Left lobe of liver (tissue), 2 donors: ENCODE measurements at regions not wholly inside any gene's neighbourhood (a gene's known extent, or its start where the extent isn't known, plus 50 kb on each side); places are given as distances from the start of the nearest gene placed in this dataset.

Experiments
- ATAC-seq: fragments of 200-7000 bp; cut with Tn5 transposase; one replicate; pipeline ENCODE4 v1.9.1; 2020; ENCODE audit warnings: mild to moderate bottlenecking, moderate library complexity
- DNase-seq: peaks from one replicate; pipeline ENCODE4 v3.0.0-alpha.2; 2020; ENCODE audit warnings: low spot score
- donor health status: DM: no; HTN: no; CAD: no; lungs with moderate emphysema.
- donor health status: DM: no; HTN: yes; CAD: no.

DNA sequence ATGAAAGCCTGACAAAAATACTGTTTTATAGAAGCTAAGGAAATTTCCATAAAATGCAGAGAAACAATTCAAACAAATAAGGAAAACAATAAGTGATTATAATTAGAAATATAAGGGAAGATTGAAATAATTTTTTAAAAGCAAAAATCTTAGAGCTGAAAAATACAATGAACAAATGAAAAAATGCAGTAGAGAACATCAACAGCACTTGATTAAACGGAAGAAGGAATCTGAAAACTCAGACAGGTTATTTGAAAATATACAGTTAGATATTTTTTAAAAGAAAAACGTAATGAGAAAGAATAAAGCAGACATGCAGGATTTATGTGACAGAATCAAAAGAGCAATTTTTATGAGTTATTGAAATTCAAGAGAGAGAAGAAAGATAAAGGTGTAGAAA, 279.1 kb upstream of the MAGI2 start:
- DNase-seq (no peak), ATAC-seq (no peak)

DNA sequence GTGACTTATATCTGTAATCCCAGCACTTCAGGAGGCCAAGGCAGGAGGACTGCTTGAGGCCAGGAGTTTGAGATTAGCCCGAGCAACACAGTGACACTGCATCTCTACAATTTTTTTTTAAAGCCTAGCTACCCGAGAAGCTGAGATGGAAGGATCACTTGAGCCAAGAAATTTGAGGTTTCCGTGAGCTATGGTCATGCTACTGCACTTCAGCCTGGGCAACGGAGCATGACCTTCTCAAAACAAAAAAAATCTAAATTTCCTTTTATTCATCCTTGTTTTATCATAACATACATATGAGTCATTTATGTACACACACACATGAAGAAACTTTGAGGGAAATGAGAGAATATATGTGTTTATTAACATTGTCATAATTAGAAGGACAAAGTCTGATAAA, 277.5 kb upstream of the MAGI2 start:
- ATAC-seq = no peak
- no peak for DNase-seq

DNA sequence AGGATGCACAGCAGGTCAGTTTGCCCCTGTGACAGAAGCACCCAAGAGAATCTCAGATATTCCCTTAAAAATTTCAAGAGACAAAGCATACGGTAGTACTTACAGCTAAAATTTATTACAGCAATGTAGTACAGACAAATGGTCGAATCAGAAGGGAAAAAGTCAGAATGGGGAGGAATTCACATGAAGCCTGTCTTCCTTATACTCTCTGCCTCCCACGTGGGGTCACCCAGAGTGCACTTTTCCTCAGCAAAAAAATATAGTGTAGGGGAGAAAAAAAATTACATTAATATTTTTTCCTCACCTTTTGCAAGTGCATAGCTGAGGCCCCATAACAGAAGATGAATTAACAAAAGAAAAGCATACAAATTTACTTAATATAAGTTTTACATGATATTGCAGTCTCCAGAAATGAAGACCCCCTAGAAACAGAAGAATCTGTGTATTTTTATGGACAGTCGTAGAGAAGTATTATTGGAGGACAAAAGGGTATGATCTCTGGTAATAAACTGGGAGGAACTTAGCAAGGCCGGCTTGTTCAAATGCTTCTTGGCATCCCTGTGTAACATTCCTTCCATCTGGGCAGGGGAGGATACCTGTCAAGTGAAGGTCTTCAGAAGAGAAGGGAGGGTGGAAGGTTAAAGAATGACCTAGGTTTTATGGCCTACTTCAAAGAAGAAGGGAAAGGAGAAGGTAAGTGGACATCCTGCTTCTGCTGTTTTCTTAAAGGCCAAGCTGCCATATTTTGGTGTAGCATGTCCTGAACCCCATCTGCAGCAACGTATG, 270.6 kb upstream of the MAGI2 start:
- ATAC-seq = no peak
- no peak for DNase-seq

DNA sequence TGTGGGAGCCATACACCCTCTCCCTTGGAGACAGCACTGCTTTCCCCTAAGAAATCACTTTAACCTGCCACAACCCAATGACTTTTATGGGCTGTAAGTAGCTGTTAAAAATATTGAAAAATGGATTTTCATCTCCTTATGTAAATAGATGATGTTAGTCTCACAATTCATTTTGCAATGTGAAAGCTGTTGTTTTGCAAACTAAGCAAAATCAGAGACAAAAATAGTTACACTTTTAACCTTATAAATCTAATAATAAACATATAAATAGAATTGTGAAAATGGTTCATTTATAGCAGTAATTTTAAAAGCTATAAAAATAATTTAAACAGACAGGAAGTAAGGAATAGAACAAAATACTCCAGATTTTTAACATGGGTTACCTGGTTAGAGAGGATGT, 268.8 kb upstream of the MAGI2 start:
- no peak for ATAC-seq
- DNase-seq = no peak

DNA sequence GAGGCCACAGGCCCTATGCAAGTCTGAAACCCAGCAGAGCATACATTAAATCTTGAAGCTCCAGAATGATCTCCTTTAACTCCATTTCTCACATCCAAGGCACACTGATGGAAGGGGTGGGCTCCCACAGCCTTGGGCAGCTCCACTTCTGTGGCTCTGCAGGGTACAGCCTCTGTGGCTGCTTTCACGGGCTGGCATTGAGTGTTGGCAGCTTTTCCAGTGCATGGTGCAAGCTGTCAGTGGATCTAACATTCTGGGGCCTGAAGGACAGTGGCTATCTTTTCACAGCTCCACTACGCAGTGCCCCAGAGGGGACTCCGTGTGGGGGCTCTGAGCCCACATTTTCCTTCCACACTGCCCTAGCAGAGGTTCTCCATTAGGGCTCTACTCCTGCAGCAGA, 265.7 kb upstream of the MAGI2 start:
- no peak for DNase-seq
- no peak for ATAC-seq

DNA sequence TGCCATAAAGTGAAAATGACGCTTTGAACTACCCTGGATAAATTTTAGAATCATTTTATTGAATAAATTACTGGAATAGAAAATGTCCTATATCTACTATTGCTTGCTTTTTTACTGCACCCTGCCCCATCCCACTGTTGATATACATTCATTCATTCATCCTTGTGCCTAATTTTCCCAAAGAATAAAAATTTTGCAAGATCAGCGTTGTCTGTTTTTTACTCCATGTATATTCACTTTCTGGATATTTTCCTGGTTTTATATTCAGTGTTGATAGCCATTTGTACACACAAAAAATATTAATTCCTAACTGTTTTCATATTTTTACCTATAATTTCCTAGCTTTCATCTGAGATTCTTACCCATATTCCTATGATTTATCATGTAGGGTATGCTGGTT, 262.9 kb upstream of the MAGI2 start:
- DNase-seq (no peak), ATAC-seq (no peak)

DNA sequence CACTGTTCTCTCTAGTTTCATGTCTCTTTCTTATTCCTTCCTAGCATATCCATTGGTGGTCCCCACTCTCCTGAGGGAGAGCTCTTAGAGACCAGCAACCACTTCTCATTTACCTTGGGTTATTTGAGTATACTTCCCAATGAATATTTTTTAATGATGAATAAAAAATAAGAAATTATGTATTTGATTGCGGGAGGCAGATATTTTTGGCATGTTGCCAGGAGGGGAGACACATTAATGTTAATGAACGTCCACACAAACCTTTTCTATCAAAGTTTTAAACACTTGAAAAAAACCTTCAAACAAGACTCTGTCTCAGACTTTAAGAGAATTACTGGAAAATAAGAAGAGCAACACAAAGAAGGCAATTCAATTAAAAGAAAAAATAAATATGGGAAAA, 260.6 kb upstream of the MAGI2 start:
- no peak for ATAC-seq
- no peak for DNase-seq

DNA sequence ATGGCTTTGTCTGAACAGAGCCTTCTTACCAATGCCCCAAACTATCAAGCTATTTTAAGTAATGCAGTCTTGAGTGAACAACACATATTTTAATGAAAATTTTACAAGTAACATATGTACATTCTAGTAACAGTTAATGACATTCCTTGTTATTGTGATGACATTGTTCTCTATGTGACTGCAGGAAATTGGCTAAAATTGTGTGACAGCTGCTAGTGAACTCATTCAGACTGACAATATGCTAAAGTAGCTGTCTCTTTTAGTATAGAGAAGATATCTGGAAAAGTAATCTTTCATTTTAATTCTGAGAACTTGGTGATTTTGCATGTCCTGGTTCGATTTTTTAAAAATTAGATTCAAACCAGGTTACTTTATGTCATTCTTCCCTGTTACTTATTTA, 259.8 kb upstream of the MAGI2 start:
- DNase-seq (no peak), ATAC-seq (no peak)

DNA sequence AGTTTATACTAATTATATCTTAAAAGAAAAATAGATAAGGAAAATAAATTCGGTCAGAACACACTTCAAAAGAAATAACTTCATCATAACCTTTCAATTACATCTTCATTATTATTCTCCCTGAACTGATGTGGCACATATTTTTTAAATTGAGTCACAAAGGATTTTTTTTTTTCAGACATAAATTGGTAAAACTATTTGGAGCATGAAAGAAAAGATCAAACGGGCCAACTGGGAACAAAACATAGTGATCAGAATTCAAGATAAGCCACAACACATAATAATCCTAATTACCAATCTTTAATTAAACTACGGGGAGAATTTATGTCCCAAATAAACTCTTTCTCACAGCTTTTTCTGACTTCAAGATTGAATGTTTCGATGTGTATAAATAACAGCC, 258.2 kb upstream of the MAGI2 start:
- ATAC-seq (no peak), DNase-seq (no peak)

DNA sequence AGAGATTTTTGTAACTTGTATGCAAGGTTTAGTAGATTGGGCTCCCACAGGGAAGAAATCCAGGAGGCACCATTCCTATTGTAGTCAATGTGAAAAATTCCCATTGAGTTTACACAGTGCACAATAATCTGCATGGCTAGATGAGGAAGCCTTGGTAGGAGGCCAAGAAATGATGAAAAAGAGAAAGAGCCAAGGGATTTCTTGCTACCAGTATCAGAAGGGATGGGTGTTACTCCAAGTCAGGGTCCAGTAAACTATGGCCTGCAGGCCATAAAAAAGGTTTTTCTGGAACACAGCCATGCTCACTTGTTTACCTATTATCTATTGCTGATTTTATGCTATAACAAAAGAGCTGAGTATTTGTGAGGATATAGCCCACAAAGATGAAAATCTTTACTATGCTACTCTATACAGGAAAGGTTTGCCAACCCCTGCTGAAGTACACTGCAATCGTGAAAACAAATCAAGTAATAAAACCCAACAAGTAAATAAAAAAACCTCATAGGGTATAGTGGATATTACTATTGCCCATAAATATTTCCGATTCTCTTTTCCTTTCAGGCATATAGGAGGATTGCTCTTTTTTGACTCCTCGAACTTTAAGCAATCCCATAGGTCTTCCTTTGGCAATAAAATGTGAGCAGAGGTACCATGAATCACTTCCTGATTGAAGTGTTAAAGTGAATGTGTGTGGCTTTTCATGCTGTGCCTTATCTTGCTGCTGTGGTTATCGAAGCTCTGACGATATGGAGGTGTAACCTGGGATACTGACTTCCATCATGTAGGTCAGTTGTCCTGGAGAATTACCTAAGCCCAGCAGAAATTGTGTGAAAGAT, 256.3 kb upstream of the MAGI2 start:
- DNase-seq = no peak
- no peak for ATAC-seq

DNA sequence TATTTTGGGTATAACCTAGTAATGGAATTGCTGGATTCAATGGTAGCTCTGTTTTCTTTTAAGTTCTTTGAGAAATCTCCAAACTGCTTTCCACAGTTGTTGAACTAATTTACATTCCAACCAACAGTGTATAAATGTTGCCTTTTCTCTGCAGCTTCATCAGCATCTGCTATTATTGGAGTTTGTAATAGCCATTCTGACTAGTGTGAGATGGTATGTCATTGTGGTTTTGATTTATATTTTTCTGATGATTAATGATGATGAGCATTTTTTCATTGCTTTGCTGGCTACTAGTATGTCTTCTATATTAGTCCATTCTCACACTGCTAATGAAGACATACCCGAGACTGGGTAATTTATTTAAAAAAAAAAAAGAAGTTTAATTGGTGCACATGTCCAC, 248.6 kb upstream of the MAGI2 start:
- no peak for ATAC-seq
- DNase-seq = no peak

DNA sequence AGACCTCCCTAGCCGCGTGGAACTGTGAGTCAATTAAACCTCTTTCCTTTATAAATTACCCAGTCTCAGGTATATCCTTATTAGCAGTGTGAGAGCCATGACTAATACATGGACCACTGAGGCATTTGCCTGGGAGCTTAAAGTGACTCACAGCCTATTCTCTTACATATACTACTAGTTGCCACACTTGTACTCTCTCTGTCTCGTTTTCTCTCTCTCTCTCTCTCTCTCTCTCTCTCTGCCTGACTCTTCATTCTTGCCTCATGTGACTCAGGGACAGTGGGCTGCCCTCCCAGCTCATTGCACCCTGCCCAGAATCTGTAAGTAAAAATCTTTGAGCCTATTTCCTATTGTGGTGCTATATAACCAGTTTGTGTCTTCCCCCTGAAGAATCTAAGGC, 238.5 kb upstream of the MAGI2 start:
- no peak for DNase-seq
- ATAC-seq = no peak

DNA sequence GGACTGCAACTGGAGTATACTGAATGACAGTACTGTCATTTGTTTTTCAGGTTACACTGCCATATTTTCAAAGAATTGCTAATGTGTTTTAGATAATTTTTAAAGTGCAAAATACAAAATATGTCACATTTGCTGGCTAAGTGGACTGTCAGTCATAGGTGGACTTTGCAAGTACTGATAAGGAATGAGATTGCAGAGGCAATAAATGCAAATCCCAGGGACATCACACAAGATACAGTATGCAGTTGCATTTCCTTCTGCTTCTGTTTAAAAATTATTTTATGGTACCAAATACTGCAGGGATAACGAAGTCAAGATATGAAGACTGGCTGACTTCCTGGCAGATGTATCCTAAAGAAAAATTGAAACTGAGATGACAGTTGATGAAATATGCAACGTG, 237.6 kb upstream of the MAGI2 start:
- no peak for DNase-seq
- ATAC-seq = no peak

DNA sequence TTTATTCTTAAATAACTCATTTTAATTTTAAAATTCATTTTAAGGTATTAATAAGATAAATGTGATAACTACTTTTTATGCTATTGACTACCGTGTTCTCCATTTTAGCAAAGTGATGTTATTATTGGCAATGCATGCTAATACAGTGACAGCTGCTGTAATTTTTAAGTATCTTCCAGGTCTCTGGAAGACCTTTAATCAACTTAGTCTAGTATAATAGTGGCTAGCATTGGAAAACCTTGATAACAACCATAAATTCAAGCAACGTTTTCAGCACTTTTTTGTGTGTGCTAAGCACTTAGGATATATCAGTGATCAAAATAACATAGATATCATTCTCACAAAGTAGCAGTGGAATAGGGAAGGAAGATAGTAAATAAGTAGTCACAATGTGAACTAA, 230.9 kb upstream of the MAGI2 start:
- DNase-seq (no peak), ATAC-seq (no peak)

DNA sequence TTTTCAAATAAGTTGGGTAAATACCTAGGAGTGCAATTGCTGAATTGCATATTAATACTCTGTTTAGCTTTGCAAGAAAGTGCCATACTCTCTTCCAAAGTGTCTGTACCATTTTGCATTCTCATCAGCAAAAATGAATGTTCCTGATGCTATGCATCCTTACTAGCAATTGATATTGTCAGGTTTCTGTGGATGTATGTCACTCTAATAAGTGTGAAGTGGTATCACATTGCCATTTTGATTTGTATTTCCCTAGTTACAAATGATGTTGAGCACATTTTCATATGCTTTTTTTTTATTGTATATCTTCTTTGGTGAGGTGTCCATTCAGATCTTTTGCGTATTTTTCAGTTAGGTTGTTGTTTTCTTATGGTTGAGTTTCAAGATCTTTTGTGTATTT, 230.4 kb upstream of the MAGI2 start:
- no peak for DNase-seq
- ATAC-seq = no peak

DNA sequence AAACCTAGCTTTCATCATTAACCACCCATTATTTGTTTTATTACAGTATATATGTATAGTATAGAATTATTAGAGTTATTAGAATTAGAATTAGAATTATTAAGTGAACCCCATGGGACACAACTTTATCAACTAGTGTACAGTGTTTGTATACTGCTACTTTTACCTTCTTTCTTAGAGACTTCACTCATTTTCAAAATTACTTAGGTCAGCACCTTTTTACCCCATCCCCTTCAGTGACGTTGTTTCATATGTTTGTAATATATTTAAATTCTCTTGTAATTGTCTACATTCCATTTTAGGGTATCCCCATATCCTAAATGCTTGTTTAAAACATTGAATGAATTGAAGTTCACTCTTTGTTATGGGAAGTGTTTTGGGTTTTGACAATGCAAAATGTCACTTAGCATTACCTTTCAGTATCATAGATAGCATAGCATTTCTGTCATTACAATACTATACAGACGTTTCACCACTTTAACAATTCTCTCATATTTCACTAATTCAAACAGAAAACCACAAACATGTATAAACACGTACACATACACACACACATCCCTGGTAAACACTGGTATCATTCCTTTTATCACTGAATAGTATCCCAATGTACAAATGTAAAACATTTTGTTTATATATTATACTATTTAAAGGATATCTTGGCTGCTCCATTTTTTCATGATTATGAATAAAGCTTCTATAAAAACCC, 229.9 kb upstream of the MAGI2 start:
- ATAC-seq = no peak
- no peak for DNase-seq

DNA sequence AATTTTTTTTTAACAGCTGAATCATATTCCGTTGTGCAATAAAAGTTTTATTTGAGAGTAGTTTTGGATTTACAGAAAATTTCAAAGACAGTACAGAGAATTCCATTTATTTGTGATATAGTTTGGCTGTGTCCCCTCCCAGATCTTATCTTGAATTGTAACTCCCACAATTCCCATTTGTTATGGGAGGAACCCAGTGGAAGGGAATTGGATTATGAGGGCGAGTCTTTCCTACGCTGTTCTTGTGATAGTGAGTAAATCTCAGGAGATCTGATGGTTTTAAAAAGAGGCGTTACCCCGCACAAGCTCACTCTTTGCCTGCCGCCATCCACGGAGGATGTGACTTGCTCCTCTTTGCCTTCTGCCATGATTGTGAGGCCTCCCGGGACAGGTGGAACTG, 228.0 kb upstream of the MAGI2 start:
- ATAC-seq (no peak), DNase-seq (no peak)

DNA sequence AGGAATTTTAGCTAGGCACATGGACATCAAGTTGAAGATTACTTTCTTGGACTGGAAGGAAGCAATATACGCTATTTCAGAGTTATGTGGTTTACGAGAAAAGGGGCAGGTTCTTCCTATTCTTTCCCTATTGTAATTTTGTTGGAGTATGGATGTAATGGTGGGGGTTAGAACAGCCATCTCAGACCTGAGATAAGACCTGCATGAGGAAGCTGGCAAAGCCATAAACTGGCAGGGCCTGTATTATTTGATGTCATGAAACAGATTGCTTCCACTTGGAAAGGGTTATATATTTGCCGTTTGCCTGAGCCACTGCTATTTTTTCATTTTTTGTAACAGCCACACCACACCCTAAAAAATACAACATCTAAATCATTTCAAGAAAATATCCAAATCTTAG, 220.5 kb upstream of the MAGI2 start:
- no peak for ATAC-seq

DNA sequence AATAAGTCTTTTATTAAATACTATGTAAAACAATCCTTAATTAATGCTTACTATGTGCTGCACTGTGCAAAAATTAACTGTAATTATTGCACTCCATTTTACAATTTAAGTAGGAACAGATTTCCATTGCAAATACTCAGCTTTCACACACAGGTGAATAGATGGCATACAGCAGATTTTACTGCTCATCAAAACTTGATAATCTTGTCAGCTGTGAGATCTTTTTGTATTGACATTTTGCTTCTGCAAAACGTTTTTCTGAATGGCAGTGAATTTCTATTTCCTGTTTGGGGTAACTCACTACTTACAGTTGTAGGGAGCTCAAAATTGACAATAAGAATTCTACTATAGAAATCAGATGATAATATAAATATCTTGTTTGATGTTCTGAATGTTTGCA, 220.0 kb upstream of the MAGI2 start:
- no peak for ATAC-seq
- no peak for DNase-seq

More for the DNA sequence above, 220.5 kb upstream of the MAGI2 start:
- no peak for DNase-seq

DNA sequence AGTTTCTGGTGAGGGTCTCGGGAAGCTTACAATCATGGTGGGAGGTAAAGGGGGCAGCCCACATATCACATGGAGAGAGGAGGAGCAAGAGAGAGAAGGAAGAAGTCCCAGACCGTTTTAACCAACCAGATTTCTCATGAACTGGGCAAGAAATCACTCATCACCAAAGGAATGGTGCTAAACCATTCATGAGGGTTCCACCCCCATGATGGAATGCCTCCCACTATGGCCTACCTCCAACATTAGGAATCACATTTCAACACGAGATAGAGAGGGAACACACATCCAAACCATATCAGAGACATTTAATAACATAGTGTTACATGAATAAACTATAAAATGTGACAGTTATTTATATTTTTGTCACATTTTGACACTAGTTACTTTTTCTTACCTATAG, 214.8 kb upstream of the MAGI2 start:
- DNase-seq (no peak), ATAC-seq (no peak)

DNA sequence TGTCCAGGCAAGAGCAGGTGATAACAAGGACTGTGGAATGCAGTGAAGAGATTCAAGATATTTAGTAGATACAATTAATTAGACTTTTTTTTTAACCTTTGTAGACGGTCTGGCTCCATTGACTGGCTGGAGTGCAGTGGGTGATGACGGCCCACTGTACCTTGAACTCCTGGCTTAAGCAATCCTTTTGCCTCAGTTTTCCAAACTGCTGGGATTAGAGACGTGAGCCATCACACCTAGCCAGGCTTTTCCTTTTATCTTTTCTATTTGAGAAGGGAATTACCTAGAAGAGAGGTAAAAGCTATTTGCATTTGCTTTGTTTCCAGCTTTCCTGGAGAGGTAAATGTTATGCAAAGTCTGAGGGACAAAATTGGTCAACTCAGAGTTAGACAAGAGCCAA, 213.0 kb upstream of the MAGI2 start:
- DNase-seq (no peak), ATAC-seq (no peak)
